Subcutaneous abdominal adipose tissue (tissue), 5 donors: ENCODE measurements at regions not wholly inside any gene's neighbourhood (a gene's known extent, or its start where the extent isn't known, plus 50 kb on each side); places are given as distances from the start of the nearest gene placed in this dataset.
A peak's percentile ranks its signal among the peaks of the same experiment; 100 is the strongest.

Source experiments
- H3K27ac ChIP-seq: one replicate; pipeline ENCODE4 v1.7.0; 2013; ENCODE audit warnings: low read depth, mild to moderate bottlenecking, inconsistent platforms, low read length, moderate library complexity
- H3K27me3 ChIP-seq, 5 donors: one replicate each; pipeline ENCODE4 v1.7.0; 2013; ENCODE audit warnings: low read length in 5 of 5, inconsistent platforms in 1 of 5; ENCODE audit not compliant: control insufficient read depth in 5 of 5, insufficient read depth in 4 of 5
- H3K36me3 ChIP-seq, 5 donors: one replicate each; pipeline ENCODE4 v1.7.0; 2013; ENCODE audit warnings: low read length in 5 of 5; ENCODE audit not compliant: control insufficient read depth in 5 of 5, insufficient read depth in 5 of 5
- H3K4me1 ChIP-seq, 5 donors: one replicate each; pipeline ENCODE4 v1.7.0; 2013; ENCODE audit warnings: low read length in 5 of 5, mild to moderate bottlenecking in 3 of 5, moderate library complexity in 1 of 5; ENCODE audit not compliant: control insufficient read depth in 5 of 5, insufficient read depth in 5 of 5
- H3K4me3 ChIP-seq, 5 donors: one replicate each; pipeline ENCODE4 v1.7.0; 2013; ENCODE audit warnings: low read length in 5 of 5, low read depth in 1 of 5
- H3K9ac ChIP-seq, 5 donors: one replicate each; pipeline ENCODE4 v1.7.0; 2013; ENCODE audit warnings: low read length in 5 of 5, mild to moderate bottlenecking in 4 of 5, moderate library complexity in 3 of 5
- H3K9me3 ChIP-seq, 5 donors: one replicate each; pipeline ENCODE4 v1.7.0; 2013; ENCODE audit warnings: low read length in 5 of 5; ENCODE audit not compliant: control insufficient read depth in 5 of 5
- donor health status: healthy.
- donor health status: healthy.
- donor health status: healthy.
- donor health status: healthy.
- donor health status: healthy.

DNA sequence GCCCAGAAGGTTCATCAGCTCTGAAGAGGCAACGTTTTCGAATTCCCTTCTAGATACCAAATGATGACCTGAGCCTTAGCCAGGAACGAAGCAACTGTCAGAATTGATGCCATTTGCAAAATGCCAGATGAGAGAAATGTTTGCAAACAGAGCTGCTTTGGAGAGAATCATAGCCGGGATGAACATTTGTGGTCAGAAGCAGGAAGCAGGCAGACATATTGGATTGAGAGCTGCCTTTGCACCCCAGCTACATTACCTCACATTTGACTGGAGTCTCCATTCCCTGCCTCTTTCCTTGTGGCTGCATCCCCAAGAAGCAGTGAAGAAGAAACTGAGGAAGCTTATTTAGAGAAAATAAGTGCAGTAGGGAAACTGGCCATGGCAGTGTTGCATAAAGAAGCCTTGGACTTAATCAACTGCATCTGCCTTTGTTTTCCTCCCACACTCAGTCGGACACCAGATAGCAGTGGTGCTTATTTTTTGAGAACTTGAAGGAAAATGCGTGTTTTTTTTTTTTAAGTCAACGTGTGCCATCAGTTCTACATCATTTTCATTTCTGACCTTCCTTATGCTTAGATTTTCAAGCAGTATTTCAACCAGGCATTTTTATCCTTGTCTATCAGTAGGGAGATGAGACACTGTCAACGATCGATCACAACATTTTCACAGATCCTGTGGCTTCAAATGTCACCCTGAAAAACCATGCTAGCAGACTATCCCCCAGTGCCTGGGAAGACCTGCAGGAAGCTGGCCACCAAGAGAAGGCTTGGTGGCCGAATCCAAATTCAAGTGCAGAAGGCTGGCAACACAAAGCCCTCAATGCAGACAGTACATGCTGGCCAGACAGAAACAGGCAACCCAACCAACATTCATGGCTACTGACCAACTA is 541.2 kb upstream of the JARID2 start:
- Histone ChIP-seq H3K9ac (peak overlapping the region in 1 of 5 donors; percentile 58), H3K4me1 (peaks cover 19 to 40% (median 36%) of the 10 kb centered on the region in 5 donors), H3K27me3 (peaks cover 0 to 5% (median 0%) of the 10 kb centered on the region in 5 donors), H3K36me3 (no peaks in the 10 kb centered on the region), H3K9me3 (peaks cover 0 to 2% (median 0%) of the 10 kb centered on the region in 5 donors), H3K27ac (peak overlapping the region; percentile 98), H3K4me3 (no peak overlapping the region)

GRCh38 chr6:14705841-14706377 is 540.0 kb upstream of the JARID2 start:
- H3K9ac ChIP-seq = peak overlapping the region; percentile 32 to 58 (median 52)
- peaks cover 0 to 4% (median 0%) of the 10 kb centered on the region in 5 donors for H3K9me3 ChIP-seq
- peak overlapping the region; percentile 98 for H3K27ac ChIP-seq
- H3K36me3 ChIP-seq = no peaks in the 10 kb centered on the region
- H3K4me3 ChIP-seq = no peak overlapping the region
- H3K27me3 ChIP-seq = peaks cover 0 to 5% (median 0%) of the 10 kb centered on the region in 5 donors
- peaks cover 19 to 40% (median 37%) of the 10 kb centered on the region in 5 donors for H3K4me1 ChIP-seq

GRCh38 chr6:14706378-14706929 is 539.4 kb upstream of the JARID2 start:
- Histone ChIP-seq H3K4me1 (peaks cover 19 to 40% (median 39%) of the 10 kb centered on the region in 5 donors), H3K4me3 (peak overlapping the region in 1 of 5 donors; percentile 5), H3K9ac (peak overlapping the region in 3 of 5 donors; percentile 1 to 58 (median 57)), H3K27me3 (peaks cover 0 to 5% (median 0%) of the 10 kb centered on the region in 5 donors), H3K27ac (peak overlapping the region; percentile 98), H3K36me3 (no peaks in the 10 kb centered on the region), H3K9me3 (peaks cover 0 to 4% (median 0%) of the 10 kb centered on the region in 5 donors)

DNA sequence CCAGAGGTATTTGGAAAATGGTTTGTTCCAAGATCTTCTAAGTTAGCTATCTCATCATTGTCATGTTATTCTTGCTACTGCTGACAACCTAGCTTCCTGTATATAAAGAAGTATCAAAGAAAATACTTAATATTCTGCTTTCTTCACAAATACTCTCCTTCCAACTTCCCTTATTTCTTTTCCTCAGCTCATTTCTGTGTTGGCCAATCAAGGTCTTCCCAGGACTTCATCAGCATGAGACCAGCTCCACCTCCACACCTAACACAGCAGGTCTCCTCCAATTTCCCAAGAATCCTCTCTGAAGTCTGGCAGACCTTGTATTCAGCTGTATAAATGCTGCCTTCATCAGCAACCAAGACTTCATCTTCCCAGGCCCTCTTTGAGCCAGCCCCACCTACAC is 538.6 kb upstream of the JARID2 start:
- Histone ChIP-seq H3K4me3 (no peak overlapping the region), H3K27me3 (peaks cover 0 to 5% (median 0%) of the 10 kb centered on the region in 5 donors), H3K36me3 (no peaks in the 10 kb centered on the region), H3K9ac (peak overlapping the region in 2 of 5 donors; percentile 2 to 29), H3K27ac (peak overlapping the region; percentile 98), H3K9me3 (peaks cover 0 to 4% (median 0%) of the 10 kb centered on the region in 5 donors), H3K4me1 (peaks cover 19 to 40% (median 39%) of the 10 kb centered on the region in 5 donors)

- H3K27me3 ChIP-seq = peaks cover 0 to 5% (median 0%) of the 10 kb centered on the region in 5 donors
- H3K4me1 ChIP-seq = peaks cover 19 to 46% (median 44%) of the 10 kb centered on the region in 5 donors
These were observed 537.9 kb upstream of the JARID2 start for GRCh38 chr6:14707971-14708465.

DNA sequence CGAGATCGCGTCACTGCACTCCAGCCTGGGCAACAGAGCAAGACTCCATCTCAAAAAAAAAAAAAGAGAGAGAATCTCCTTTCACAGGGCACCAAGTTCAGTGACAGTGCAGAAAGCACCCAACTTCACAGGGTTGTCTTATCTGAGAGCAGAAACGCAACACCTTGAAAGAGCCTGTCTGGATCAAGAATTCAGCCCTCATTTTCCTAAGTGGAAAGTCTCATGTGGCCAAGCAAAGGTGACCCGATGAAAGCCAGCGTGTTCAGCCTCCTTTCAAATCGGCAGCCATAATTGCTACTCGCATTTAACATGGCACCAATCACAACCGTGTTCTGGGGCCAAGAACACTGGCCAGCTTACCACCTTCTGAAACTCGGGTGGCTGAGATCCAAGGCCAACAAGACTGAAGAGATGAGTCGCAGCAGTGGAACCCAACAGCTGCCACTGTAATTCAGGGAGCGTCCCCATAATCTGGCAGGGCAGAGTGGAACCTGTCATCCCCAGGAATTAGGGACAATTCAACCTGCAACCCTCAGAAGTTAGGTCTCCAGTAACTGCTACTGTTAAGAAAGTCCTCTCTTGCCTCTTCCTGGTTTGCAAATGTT is 536.7 kb upstream of the JARID2 start:
- Histone ChIP-seq H3K36me3 (no peaks in the 10 kb centered on the region), H3K4me1 (peaks cover 21 to 56% (median 54%) of the 10 kb centered on the region in 5 donors), H3K27ac (no peak overlapping the region), H3K4me3 (no peak overlapping the region), H3K27me3 (peaks cover 0 to 5% (median 0%) of the 10 kb centered on the region in 5 donors), H3K9ac (no peak overlapping the region), H3K9me3 (peaks cover 0 to 4% (median 0%) of the 10 kb centered on the region in 5 donors)

More at GRCh38 chr6:14707971-14708465, 537.9 kb upstream of the JARID2 start:
- peaks cover 0 to 4% (median 0%) of the 10 kb centered on the region in 5 donors for H3K9me3 ChIP-seq
- no peaks in the 10 kb centered on the region for H3K36me3 ChIP-seq
- H3K9ac ChIP-seq = no peak overlapping the region
- H3K4me3 ChIP-seq = no peak overlapping the region
- no peak overlapping the region for H3K27ac ChIP-seq

DNA sequence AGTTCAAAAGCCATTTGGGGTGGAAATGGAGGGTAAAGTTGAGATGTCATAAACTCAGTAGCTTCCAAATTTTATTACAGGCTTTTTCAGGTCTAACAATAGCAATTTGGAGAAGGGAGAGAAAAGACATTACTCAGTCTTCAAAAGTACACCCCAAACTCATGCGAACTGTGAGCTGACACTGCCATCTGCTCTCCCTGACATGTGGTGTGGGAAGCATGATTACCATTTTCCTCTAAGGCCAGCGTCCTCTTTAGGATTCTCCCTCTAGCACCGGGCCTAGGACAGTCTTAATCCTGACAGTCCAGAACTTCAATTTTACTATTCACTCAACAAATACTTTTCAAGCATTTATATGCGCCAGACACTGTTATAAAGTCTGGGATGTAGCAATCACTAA is 536.0 kb upstream of the JARID2 start:
- H3K4me3 ChIP-seq = no peak overlapping the region
- H3K27ac ChIP-seq = no peak overlapping the region
- peaks cover 0 to 4% (median 0%) of the 10 kb centered on the region in 5 donors for H3K9me3 ChIP-seq
- no peak overlapping the region for H3K9ac ChIP-seq
- H3K4me1 ChIP-seq = peaks cover 21 to 56% (median 49%) of the 10 kb centered on the region in 5 donors
- H3K36me3 ChIP-seq = no peaks in the 10 kb centered on the region
- H3K27me3 ChIP-seq = peaks cover 0 to 5% (median 0%) of the 10 kb centered on the region in 5 donors

GRCh38 chr6:14710421-14710820 is 535.4 kb upstream of the JARID2 start:
- no peaks in the 10 kb centered on the region for H3K36me3 ChIP-seq
- peaks cover 18 to 51% (median 44%) of the 10 kb centered on the region in 5 donors for H3K4me1 ChIP-seq
- H3K9ac ChIP-seq = no peak overlapping the region
- no peak overlapping the region for H3K27ac ChIP-seq
- H3K4me3 ChIP-seq = no peak overlapping the region
- H3K27me3 ChIP-seq = peaks cover 0 to 5% (median 0%) of the 10 kb centered on the region in 5 donors
- H3K9me3 ChIP-seq = peaks cover 0 to 4% (median 0%) of the 10 kb centered on the region in 5 donors

DNA sequence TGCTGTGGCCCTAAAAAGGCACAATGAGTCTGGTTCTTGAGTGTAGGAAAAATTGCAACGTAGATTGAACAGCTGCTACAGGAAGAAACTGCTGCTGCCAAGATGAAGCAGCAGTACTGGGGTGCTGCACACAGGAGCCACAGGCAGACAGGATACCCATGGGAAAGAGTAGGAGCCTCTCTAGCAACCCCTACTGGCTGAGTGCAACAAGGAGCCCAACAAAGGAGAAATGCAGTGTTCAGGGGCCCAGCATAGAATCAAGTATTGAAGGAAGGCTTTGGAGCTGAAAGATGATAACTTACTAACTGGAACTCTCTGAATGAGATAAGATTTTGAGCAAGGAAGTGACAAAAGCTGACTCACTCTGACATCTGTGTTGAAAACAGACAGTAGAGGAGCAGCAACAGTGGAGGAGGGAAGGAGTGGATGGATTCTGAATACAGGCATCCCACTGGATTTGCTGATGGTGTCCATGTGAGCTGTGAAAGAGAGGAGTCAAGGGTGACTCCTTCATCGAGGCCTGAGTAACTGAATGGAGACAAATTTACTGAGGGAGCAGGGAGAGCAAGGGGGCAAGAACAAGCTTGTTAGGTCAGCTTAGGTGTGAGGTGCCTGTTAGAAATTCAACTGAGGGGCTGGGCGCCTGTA is 534.7 kb upstream of the JARID2 start:
- Histone ChIP-seq H3K27me3 (peaks cover 0 to 5% (median 0%) of the 10 kb centered on the region in 5 donors), H3K9ac (no peak overlapping the region), H3K4me3 (no peak overlapping the region), H3K9me3 (peaks cover 0 to 4% (median 0%) of the 10 kb centered on the region in 5 donors), H3K36me3 (no peaks in the 10 kb centered on the region), H3K4me1 (peaks cover 13 to 43% (median 36%) of the 10 kb centered on the region in 5 donors), H3K27ac (no peak overlapping the region)
